Smooth muscle cell (in vitro differentiated cells): ENCODE measurements at regions not wholly inside any gene's neighbourhood (a gene's known extent, or its start where the extent isn't known, plus 50 kb on each side); places are given as distances from the start of the nearest gene placed in this dataset.
A peak's percentile ranks its signal among the peaks of the same experiment; 100 is the strongest.

Source experiments
- DNase-seq: peaks from one replicate; lab custom pipeline; 2025; ENCODE audit not compliant: unreplicated experiment; lab: John Stamatoyannopoulos, UW
- H2AFZ ChIP-seq: fragments of 200-600 bp; sonication (generic); 2 replicates; pipeline ENCODE4 v1.6.0; 2016; ENCODE audit warnings: antibody characterized with exemption, low read depth, mild to moderate bottlenecking
- H3F3A ChIP-seq: fragments of 200-600 bp; sonication (generic); 2 replicates; pipeline ENCODE4 v1.6.0; 2017; ENCODE audit warnings: antibody characterized with exemption, low read depth
- H3K27ac ChIP-seq: fragments of 200-600 bp; sonication (generic); 2 replicates; pipeline ENCODE4 v1.5.1; 2016; ENCODE audit warnings: low read depth, mild to moderate bottlenecking
- H3K27me3 ChIP-seq: fragments of 200-600 bp; sonication (generic); 2 replicates; pipeline ENCODE4 v1.6.1; 2016; ENCODE audit warnings: low read depth, mild to moderate bottlenecking
- H3K36me3 ChIP-seq: fragments of 200-600 bp; sonication (generic); 2 replicates; pipeline ENCODE4 v1.5.1; 2016; ENCODE audit warnings: low read depth
- H3K4me1 ChIP-seq: fragments of 200-600 bp; sonication (generic); 2 replicates; pipeline ENCODE4 v1.5.1; 2016; ENCODE audit warnings: low read depth
- H3K4me2 ChIP-seq: fragments of 200-600 bp; sonication (generic); 2 replicates; pipeline ENCODE4 v1.6.0; 2016; ENCODE audit warnings: mild to moderate bottlenecking
- H3K4me3 ChIP-seq: fragments of 200-600 bp; sonication (generic); 2 replicates; pipeline ENCODE4 v1.5.1; 2016; ENCODE audit warnings: mild to moderate bottlenecking
- H3K79me2 ChIP-seq: fragments of 200-600 bp; sonication (generic); 2 replicates; pipeline ENCODE4 v1.6.0; 2016; ENCODE audit warnings: low read depth, mild to moderate bottlenecking
- H3K9ac ChIP-seq: fragments of 200-600 bp; sonication (generic); 2 replicates; pipeline ENCODE4 v1.6.0; 2016; ENCODE audit warnings: low read depth
- H3K9me3 ChIP-seq: fragments of 200-600 bp; sonication (generic); replicated peaks from 2 replicates; pipeline ENCODE4 v1.5.1; 2016; ENCODE audit warnings: low read depth
- H4K20me1 ChIP-seq: fragments of 200-600 bp; sonication (generic); 2 replicates; pipeline ENCODE4 v1.6.0; 2016; ENCODE audit warnings: low read depth
- CTCF ChIP-seq: fragments of 200-600 bp; sonication (generic); IDR thresholded peaks from 2 replicates; pipeline ENCODE4 v1.5.1; 2017; ENCODE audit warnings: borderline replicate concordance, mild to moderate bottlenecking, antibody characterized with exemption; ENCODE audit not compliant: insufficient read depth, poor library complexity, severe bottlenecking
- WGBS: methylation state at CpG from one replicate; pipeline ENCODE4 v1.1.7; 2016; ENCODE audit warnings: low lambda C conversion rate; 5-methylcytosine and 5-hydroxymethylcytosine counted together

- Histone ChIP-seq H4K20me1 (no peaks in the 10 kb centered on the region), H3K27ac (peak overlapping the region; percentile 70), H3K4me2 (peak overlapping the region; percentile 33), H3K9me3 (no peaks in the 10 kb centered on the region), H3K27me3 (no peaks in the 10 kb centered on the region), H2AFZ (no peak overlapping the region), H3K4me3 (no peak overlapping the region), H3K79me2 (no peaks in the 10 kb centered on the region), H3K4me1 (no peaks in the 10 kb centered on the region), H3K9ac (peak overlapping the region; percentile 21), H3K36me3 (no peaks in the 10 kb centered on the region), H3F3A (peaks cover 5% of the 10 kb centered on the region)
- TF ChIP-seq CTCF: no peak
- DNase-seq: no peak
- WGBS: 50% methylated on average over 7 of the region's 7 CpGs
Measured at GRCh38 chr11:112364962-112365481, 104.4 kb upstream of the PLET1 start.

GRCh38 chr11:112366012-112366411, 105.4 kb upstream of the PLET1 start:
- 95% methylated on average over 4 of the region's 4 CpGs for WGBS
- no peak overlapping the region for H2AFZ ChIP-seq
- no peaks in the 10 kb centered on the region for H3K9me3 ChIP-seq
- no peaks in the 10 kb centered on the region for H3K4me1 ChIP-seq
- no peaks in the 10 kb centered on the region for H3K79me2 ChIP-seq
- no peaks in the 10 kb centered on the region for H3K27me3 ChIP-seq
- H3K4me3 ChIP-seq: no peak overlapping the region
- H3K36me3 ChIP-seq: no peaks in the 10 kb centered on the region
- no peaks in the 10 kb centered on the region for H4K20me1 ChIP-seq
- H3K9ac ChIP-seq: no peak overlapping the region
- no peak for DNase-seq
- H3K27ac ChIP-seq: no peak overlapping the region
- TF ChIP-seq CTCF: no peak
- H3F3A ChIP-seq: peaks cover 5% of the 10 kb centered on the region
- no peak overlapping the region for H3K4me2 ChIP-seq

GRCh38 chr11:112366777-112367176, 106.1 kb upstream of the PLET1 start:
- WGBS: 89% methylated on average over 3 of the region's 3 CpGs

More at GRCh38 chr11:112366777-112367176, 106.1 kb upstream of the PLET1 start:
- Histone ChIP-seq H3K36me3 (no peaks in the 10 kb centered on the region), H4K20me1 (no peaks in the 10 kb centered on the region), H3K27ac (no peak overlapping the region), H2AFZ (no peak overlapping the region), H3K9ac (no peak overlapping the region), H3K79me2 (no peaks in the 10 kb centered on the region), H3K4me3 (no peak overlapping the region), H3K9me3 (no peaks in the 10 kb centered on the region), H3K27me3 (no peaks in the 10 kb centered on the region), H3K4me2 (no peak overlapping the region), H3K4me1 (no peaks in the 10 kb centered on the region), H3F3A (peaks cover 5% of the 10 kb centered on the region)
- DNase-seq: no peak
- no peak for TF ChIP-seq CTCF
